HG03565 (cell line): ENCODE measurements at regions not wholly inside any gene's neighbourhood (a gene's known extent, or its start where the extent isn't known, plus 50 kb on each side); places are given as distances from the start of the nearest gene placed in this dataset.

Experiments
- ATAC-seq: cut with Tn5 transposase; IDR thresholded peaks from one replicate; pipeline ENCODE4 v1.9.1; 2021; ENCODE audit warnings: mild to moderate bottlenecking, moderate library complexity; ENCODE audit not compliant: unreplicated experiment

- no peak for ATAC-seq
Measured at GRCh38 chr20:24277196-24277595, 192.2 kb upstream of the SYNDIG1 start.

GRCh38 chr20:24275946-24276705, 193.3 kb upstream of the SYNDIG1 start:
- ATAC-seq: no peak

DNA sequence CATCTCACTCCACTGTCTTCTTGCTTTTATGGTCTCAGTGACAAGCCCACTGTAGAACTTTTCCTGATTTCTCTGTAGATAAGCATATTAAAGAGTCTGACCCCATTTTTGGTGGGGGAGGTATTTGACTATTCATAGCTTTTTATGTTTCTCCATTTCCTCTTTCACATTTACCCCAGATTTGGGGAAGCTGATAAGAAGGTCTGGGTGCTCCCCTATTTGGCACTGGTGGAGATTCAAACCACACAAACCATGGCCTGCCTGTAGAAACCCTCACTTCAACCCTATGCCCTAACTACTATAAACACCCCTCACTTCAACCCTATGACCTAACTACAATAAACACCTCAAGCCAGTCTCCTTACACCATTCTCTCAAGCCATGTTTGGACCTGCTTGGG, 196.2 kb upstream of the SYNDIG1 start:
- no peak for ATAC-seq

DNA sequence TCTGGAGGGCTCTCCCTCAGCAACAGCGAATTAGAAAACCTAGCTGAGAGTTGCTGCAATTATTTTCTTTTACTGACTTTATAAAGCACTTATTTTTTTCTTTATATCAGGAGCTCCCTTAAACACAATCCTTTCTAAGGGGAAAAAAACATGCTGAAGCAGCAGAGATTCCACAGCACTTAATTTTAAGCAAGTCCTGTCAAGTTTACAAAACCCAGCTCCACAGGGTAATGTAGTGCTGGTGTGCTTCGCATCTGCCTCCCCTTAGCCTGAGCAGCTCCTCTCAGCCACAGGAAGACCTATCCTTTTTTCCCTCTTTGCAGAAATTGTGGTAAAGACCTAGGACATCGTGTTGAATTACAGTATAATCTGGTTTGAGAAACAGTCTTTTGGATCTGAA, 208.1 kb upstream of the SYNDIG1 start:
- ATAC-seq: no peak

DNA sequence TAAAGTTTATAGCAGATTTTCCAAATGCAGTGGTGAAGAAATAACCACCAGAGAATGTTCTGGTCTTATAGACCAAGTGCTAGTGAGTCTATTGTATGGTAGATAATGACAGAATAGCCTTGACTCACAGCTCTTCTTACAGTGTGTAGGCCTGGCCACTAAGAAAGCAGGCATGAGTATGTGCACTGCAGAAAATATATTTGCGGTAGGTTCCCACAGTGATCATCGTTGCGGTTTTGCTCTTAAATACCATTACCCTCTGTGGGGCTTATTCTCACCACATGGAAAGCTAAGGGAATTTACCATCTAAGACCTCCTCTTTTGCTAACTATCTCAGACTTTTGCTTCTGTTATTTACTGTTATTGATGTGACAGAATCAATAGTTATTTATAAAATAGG, 212.3 kb upstream of the SYNDIG1 start:
- ATAC-seq: no peak

DNA sequence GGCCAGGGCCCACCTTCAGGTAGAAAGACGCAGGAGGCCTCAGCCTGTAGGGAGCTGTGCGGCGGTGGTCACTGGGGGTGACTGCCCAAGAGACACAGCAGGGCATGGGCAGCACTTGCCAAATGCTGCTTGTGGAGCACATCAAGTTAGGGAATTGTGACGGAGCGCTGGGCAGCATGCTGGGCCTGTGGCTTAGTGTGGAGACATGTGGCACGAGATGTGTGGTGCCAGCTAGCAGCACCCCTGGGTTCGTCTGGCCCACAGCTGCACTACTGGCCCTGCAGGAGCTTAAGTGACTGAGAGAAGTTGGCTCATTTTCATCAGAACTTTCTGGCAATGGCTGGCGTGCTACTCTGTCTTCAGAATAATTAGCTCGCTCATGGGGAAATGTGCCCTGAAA, 213.1 kb upstream of the SYNDIG1 start:
- no peak for ATAC-seq

- no peak for ATAC-seq
Measured at GRCh38 chr20:24254480-24254879, 214.9 kb upstream of the SYNDIG1 start.

GRCh38 chr20:24253321-24253720, 216.1 kb upstream of the SYNDIG1 start:
- ATAC-seq: no peak

DNA sequence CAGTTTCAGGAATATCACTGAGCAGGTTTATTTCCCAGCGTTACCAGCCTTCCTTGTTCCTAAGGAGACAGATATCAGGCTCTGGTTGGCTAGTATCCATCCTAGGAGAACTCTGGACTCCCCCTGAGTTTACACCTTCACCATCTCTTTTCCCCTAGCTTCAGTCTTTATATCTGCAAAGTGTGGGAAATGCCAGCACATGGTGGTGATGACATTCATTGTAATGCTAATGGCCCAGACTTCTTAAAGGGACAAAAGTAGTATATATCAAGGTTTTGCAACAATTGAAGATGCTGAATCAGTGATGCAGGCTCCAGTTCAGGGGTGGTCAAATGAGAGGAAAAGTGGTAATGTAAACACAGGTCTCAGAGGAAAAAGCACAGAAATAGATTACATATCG, 224.3 kb upstream of the SYNDIG1 start:
- ATAC-seq: no peak

GRCh38 chr20:24242763-24243162, 226.7 kb upstream of the SYNDIG1 start:
- no peak for ATAC-seq

DNA sequence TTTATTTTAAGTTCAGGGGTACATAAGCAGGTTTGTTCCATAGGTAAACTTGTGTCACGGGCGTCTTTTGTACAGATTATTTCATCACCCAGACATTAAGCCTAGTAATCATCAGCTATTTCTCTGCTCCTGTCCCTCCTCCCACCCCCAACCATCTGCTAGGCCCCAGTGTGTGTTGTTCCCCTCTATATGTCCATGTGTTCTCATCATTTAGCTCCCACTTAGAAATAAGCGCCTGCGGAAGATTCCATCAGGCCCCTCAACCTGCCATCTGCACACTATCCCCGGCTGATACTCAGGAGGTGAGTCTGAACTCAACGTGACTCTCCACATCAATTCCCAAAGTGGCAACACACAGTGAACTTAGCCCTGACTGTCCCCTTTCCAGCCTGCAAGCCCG, 228.0 kb upstream of the SYNDIG1 start:
- no peak for ATAC-seq

DNA sequence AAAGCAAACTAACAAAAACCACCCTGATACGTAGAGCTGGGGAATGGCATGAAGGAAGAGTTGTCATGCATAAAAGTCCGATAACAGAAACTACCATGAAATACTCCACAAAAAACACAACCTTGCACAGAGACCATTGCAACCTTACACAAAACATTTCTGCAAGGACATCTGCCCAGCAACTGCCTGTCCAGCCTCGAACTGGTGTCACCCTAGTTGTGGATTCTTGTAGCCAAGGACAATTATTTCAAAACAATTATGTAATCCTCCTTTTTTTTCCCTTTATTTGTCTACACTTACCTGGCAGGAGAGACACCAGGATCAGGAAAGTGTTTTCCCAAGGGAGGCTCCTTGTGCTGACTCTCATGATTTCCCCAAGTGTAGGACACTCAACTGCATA, 232.5 kb upstream of the SYNDIG1 start:
- ATAC-seq: no peak

DNA sequence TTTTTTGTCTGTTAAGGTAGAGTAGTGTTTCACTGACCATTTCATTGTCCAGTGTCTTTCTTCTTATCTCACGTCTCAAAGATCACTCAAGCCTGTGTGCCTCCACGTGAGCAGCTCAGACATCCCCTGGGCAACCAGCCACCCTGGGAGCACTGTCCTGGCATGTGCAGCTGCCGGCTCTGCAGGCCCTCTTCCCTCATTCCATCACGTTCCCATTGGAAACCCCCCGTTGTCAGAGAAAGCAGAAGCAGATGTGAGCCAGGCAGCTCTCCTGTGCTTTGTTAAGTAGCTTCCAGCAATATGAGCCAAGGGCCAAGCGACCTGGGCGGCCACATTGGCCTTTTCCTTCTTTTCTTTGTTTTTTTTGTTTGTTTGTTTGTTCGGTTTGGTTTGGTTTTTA, 233.2 kb upstream of the SYNDIG1 start:
- no peak for ATAC-seq

- ATAC-seq: no peak
Measured at GRCh38 chr20:24235296-24236175, 233.9 kb upstream of the SYNDIG1 start.

- ATAC-seq: no peak
Measured at GRCh38 chr20:24227600-24227999, 239.0 kb upstream of the GGTLC1 start.

DNA sequence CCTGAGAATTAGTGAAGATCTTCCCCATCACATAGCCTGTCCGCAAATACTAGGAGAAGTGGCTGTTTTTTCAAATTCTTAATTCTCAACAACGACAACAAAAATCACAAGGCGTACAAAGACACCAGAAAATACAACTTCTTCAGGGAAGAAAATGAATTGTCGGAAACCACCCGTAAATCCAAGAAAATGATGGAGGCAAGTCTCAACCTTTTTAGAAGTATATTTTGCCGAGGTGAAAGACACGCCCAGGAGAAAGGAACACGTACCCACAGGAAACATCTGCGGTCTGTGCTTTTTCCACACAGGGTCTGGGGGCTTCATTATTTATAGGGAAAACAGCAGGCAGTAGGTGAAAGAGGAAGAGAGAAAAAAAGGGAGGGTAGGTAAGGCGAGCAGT, 223.9 kb upstream of the GGTLC1 start:
- ATAC-seq: no peak

DNA sequence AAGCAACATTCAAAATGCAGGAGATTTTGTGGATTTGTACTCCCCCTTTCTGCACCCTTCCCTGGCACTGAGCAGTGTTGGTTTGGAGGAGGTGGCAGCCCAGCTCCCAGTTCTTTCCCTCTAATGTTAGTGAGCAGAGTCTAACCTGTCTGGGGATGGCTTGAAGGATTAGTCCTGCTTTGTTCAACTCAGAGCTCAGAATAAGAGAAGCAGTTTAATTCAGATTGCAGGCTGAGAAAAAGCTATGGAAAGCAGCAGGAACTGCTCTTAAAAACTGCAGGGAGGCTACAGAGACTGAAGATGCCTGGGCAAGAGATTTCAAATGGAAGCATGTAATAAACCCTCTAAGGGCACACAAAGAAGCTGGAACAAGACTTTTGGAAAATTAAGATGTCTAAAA, 223.4 kb upstream of the GGTLC1 start:
- no peak for ATAC-seq

GRCh38 chr20:24210356-24210755, 221.8 kb upstream of the GGTLC1 start:
- ATAC-seq: no peak

- ATAC-seq: no peak
Measured at GRCh38 chr20:24208652-24209051, 220.1 kb upstream of the GGTLC1 start.

GRCh38 chr20:24207803-24208300, 219.3 kb upstream of the GGTLC1 start:
- no peak for ATAC-seq

DNA sequence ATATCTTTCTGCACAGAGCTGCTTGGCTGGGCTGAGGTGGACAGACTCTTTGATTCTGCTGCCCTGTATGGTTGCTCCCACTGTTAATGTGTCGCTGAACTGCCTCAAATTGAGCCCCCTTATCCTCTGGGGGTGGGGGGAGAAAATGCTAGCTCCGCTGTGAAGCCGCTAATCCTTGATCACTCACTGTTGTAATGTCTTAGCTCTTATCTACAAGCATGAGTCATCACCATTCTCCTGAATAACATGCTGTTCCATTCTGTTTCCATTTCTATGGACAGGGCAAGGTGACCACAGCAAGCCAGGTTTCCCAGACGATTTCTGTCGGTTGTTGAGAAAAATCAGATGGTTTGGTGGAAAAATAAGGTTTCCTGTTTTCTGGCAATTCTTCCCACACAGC, 218.4 kb upstream of the GGTLC1 start:
- ATAC-seq: no peak

DNA sequence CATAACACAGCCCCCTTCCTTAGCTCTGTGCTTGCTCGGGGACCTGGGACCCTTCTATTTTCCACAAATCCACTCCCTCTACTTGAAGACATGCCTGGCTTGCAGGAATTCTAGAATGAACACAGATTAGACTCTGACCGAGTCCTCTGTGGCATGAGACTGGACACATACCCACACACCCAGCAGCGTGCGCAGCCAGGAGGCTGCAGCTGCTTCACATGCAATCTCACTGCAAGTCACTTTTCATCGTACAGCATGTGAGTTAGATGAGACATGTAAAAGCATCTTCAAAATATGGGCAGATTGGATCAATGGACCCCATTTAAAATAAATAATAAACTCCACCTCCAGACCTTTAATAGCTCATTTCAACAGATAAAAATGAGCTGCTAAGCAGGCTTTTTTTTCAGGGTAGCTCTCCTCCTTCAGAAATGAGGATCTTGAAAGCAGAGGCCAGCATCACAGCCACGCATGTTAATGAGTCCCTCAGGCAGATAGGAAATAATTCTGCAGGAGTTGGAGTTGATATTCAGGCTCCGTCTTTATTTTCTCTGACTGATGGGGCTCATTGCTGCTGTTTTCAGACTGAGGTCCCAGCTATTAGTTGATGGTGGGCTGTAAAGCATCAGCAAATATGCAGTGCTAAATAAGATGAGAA, 215.1 kb upstream of the GGTLC1 start:
- no peak for ATAC-seq
